HG02938 (cell line): ENCODE measurements at regions not wholly inside any gene's neighbourhood (a gene's known extent, or its start where the extent isn't known, plus 50 kb on each side); places are given as distances from the start of the nearest gene placed in this dataset.

Experiments used
- ATAC-seq: cut with Tn5 transposase; IDR thresholded peaks from one replicate; pipeline ENCODE4 v1.9.1; 2021; ENCODE audit warnings: mild to moderate bottlenecking, moderate library complexity; ENCODE audit not compliant: unreplicated experiment

- no peak for ATAC-seq
These were observed 142.4 kb downstream of the DDX1 start for GRCh38 chr2:15733867-15734673.

GRCh38 chr2:15734674-15735483 lies 143.2 kb downstream of the DDX1 start:
- ATAC-seq = no peak

GRCh38 chr2:15735484-15736326 lies 144.0 kb downstream of the DDX1 start:
- ATAC-seq = no peak

- ATAC-seq = no peak
These were observed 144.9 kb downstream of the DDX1 start for GRCh38 chr2:15736396-15737180.

- no peak for ATAC-seq
These were observed 145.9 kb downstream of the DDX1 start for GRCh38 chr2:15737314-15738224.

- no peak for ATAC-seq
These were observed 146.5 kb downstream of the DDX1 start for GRCh38 chr2:15738225-15738546.

GRCh38 chr2:15738943-15739342 lies 147.3 kb downstream of the DDX1 start:
- ATAC-seq = no peak

GRCh38 chr2:15744820-15745219 lies 153.2 kb downstream of the DDX1 start:
- ATAC-seq = no peak

- ATAC-seq = no peak
These were observed 153.7 kb downstream of the DDX1 start for GRCh38 chr2:15745350-15745749.

- ATAC-seq = no peak
These were observed 154.4 kb downstream of the DDX1 start for GRCh38 chr2:15745907-15746702.

- no peak for ATAC-seq
These were observed 155.3 kb downstream of the DDX1 start for GRCh38 chr2:15746703-15747550.

GRCh38 chr2:15747603-15748471 lies 156.2 kb downstream of the DDX1 start:
- no peak for ATAC-seq

GRCh38 chr2:15748736-15749323 lies 157.2 kb downstream of the DDX1 start:
- no peak for ATAC-seq

- ATAC-seq = no peak
These were observed 158.1 kb downstream of the DDX1 start for GRCh38 chr2:15749460-15750432.

- ATAC-seq = no peak
These were observed 158.8 kb downstream of the DDX1 start for GRCh38 chr2:15750433-15750814.
